Kidney epithelial cell (primary cell): ENCODE measurements at regions not wholly inside any gene's neighbourhood (a gene's known extent, or its start where the extent isn't known, plus 50 kb on each side); places are given as distances from the start of the nearest gene placed in this dataset.

Experiments used
- DNase-seq: peaks from one replicate; pipeline ENCODE4 v3.0.0-alpha.2; 2010; ENCODE audit warnings: low read depth
- H3K27me3 ChIP-seq: 2 replicates; pipeline ENCODE4 v1.6.0; 2011; ENCODE audit warnings: low read length; ENCODE audit not compliant: control insufficient read depth, insufficient read depth
- H3K36me3 ChIP-seq: 2 replicates; pipeline ENCODE4 v1.5.1; 2011; ENCODE audit warnings: low read length; ENCODE audit not compliant: control insufficient read depth, insufficient read depth
- H3K4me3 ChIP-seq: 2 replicates; pipeline ENCODE4 v1.5.1; 2011; ENCODE audit warnings: low read depth, mild to moderate bottlenecking, control low read depth, low read length
- TF ChIP-seq, protein P1 (sequence below): IDR thresholded peaks from 2 replicates; pipeline ENCODE4 v1.5.1; 2011; ENCODE audit warnings: mild to moderate bottlenecking, moderate library complexity, low read length, control low read depth, inconsistent platforms; ENCODE audit not compliant: insufficient read depth, poor library complexity, severe bottlenecking

DNA sequence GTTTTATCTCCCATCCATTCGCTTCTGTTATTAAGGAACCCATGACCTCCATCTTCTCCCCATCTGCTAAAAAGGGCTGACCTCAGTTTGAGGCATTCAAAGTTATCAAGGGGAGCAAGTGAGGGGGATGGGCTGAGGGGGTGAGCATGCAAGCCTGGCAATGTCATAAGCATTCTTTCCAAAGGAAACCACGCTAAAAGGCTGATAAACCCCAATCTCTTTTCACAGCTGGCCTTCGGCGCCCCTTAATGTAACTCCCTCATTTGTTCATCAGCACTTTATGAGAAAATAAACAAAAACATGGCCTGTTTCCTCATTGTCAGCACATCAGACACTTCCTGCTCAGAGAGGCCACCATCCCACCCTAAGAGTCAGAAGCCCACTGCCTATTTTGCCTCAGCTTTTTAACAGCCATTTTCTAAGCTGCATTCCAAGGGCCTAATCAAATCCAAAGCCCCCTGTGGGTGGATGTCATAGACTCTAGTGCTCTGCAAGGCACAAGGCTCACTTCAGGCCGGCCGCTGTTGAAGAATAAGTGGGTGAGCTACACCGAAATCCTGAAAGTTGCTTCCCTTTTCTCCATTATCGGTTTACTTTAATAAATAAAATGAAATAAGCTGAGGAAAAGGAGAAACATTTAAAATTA lies 92.0 kb upstream of the SRD5A3 start:
- Histone ChIP-seq H3K4me3 (no peak overlapping the region), H3K36me3 (no peaks in the 10 kb centered on the region), H3K27me3 (no peaks in the 10 kb centered on the region)
- DNase-seq: no peak
- TF ChIP-seq, protein P1, sequence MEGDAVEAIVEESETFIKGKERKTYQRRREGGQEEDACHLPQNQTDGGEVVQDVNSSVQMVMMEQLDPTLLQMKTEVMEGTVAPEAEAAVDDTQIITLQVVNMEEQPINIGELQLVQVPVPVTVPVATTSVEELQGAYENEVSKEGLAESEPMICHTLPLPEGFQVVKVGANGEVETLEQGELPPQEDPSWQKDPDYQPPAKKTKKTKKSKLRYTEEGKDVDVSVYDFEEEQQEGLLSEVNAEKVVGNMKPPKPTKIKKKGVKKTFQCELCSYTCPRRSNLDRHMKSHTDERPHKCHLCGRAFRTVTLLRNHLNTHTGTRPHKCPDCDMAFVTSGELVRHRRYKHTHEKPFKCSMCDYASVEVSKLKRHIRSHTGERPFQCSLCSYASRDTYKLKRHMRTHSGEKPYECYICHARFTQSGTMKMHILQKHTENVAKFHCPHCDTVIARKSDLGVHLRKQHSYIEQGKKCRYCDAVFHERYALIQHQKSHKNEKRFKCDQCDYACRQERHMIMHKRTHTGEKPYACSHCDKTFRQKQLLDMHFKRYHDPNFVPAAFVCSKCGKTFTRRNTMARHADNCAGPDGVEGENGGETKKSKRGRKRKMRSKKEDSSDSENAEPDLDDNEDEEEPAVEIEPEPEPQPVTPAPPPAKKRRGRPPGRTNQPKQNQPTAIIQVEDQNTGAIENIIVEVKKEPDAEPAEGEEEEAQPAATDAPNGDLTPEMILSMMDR: no peak

DNA sequence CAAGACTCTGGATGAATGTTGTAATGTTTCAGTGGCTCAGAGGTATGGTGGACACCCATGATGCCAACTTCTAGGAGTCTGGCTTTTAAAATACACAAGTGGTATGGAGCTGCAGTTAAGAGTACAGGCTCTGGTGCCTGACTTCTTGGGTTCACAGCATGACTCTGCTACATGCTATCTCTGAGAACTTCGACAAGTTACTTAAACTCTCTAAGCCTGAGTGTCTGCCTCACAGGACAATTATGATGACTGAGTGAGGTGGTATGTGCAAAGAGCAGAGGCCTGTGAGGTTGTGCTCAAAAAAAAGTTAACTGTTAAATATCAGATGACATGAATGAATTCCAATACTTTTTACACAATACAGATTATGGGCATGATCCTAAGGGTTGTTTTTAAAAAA lies 90.9 kb upstream of the SRD5A3 start:
- TF ChIP-seq, protein P1: no peak
- DNase-seq: no peak
- no peaks in the 10 kb centered on the region for H3K36me3 ChIP-seq
- H3K27me3 ChIP-seq: no peaks in the 10 kb centered on the region
- no peak overlapping the region for H3K4me3 ChIP-seq

DNA sequence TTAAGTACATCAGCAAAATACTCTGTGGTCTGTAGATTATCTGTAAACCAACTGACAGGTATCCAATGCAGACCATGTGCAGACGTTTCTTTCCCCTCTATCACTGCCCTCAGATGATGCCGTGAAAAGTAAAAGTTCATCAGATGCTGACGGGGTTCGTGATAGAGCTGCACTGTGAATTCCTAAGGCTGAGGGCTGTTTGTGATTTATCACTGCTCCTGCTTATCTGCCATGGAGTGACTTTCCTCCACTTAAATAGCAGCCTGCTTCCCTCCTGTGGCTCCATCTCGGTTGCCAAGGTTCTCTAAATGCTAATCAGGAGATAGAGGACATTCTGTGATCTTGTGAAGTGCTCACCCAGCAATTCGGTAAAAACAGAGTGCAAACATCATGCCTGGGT lies 89.3 kb upstream of the SRD5A3 start:
- TF ChIP-seq, protein P1: no peak
- no peak for DNase-seq
- Histone ChIP-seq H3K36me3 (no peaks in the 10 kb centered on the region), H3K27me3 (no peaks in the 10 kb centered on the region), H3K4me3 (no peak overlapping the region)

DNA sequence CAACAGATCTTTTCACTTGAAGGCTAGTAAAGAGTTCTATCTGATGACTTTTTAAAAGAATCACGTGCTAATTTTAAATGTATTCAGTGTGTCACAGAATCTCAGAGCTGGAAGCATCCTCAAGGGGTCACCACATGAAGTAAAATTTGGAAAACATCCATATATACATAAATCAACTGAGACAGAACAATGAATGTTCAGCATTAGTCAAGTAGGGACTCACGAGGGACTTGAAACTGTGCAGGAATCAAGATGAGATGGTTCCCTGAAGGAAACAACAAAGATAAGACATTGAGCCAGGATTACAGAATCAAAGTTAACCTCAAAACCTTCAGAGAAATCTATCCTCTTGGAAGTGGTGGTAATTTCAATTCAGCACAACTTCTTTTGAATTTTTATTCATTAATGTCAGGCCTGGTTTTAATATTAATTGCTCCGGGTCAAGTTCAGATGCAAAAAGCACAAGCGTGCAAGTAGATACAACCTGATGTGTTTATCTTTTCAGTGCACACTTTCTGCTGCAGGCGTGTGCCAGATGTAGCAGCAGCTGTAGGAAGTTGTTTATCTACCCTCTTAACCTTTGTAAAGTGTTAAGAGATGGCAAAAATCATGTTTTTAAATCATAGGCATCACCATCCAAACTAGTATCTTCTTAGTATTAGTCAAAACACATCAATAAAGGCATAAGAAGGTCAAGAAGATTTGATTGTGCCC lies 87.7 kb upstream of the SRD5A3 start:
- no peak overlapping the region for H3K4me3 ChIP-seq
- no peaks in the 10 kb centered on the region for H3K27me3 ChIP-seq
- DNase-seq: no peak
- no peaks in the 10 kb centered on the region for H3K36me3 ChIP-seq
- TF ChIP-seq, protein P1: no peak

DNA sequence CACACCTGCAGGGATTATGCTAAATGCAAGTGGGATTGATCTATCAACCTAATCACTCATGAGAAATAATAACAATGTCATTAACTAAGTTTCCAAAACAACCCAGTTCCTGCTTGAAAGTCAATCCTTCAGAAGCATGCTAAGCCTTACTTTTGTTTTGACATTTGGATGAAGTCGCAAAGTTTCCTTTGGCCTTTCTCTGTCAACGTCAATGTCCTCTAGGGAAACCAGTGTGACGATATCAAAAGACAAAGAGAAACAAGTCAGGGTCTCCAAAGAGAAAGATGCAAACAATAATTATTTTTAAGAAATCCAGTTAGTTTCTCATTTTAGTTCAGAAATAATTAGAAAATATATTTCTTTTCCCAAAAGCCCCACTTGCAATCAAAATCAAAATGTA lies 86.7 kb upstream of the SRD5A3 start:
- no peaks in the 10 kb centered on the region for H3K36me3 ChIP-seq
- TF ChIP-seq, protein P1: no peak
- H3K27me3 ChIP-seq: no peaks in the 10 kb centered on the region
- H3K4me3 ChIP-seq: no peak overlapping the region
- no peak for DNase-seq

DNA sequence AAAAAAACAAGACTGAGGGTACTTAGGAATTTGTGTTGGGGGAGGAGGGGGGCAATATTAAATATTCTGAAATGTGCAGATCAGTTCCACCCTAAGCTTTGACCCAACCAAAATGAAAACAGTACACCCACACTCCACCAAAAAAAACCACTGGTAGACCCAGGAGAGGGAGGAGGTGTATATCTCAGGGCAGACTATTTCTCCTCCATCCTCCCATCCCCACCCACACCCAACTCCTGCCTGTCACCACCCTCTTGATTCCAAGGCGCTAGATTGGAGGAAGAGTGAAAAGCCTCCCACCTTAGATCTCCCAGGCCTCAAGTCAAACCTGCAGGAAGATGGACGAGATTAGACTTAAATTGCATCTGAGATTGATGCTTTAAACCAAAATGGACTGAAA lies 76.6 kb upstream of the SRD5A3 start:
- TF ChIP-seq, protein P1: no peak

More for the DNA sequence above, 76.6 kb upstream of the SRD5A3 start:
- H3K27me3 ChIP-seq: peaks cover 3% of the 10 kb centered on the region
- H3K36me3 ChIP-seq: no peaks in the 10 kb centered on the region
- H3K4me3 ChIP-seq: no peak overlapping the region
- DNase-seq: no peak
